AG20443 (cell line): ENCODE measurements at regions not wholly inside any gene's neighbourhood (a gene's known extent, or its start where the extent isn't known, plus 50 kb on each side); places are given as distances from the start of the nearest gene placed in this dataset.
A peak's percentile ranks its signal among the peaks of the same experiment; 100 is the strongest.
"Not testable (repeated sequence)": the region's sequence is repeated elsewhere in the genome, so short reads cannot be mapped to it uniquely, and the experiment has no call there.

Experiments used
- DNase-seq: peaks from one replicate; pipeline ENCODE4 v3.0.0; 2012; ENCODE audit warnings: low spot score, mixed read lengths

GRCh38 chr21:17738176-17738953, 80.8 kb downstream of the C21orf91 start:
- DNase-seq, result no peak

- no peak for DNase-seq
Observed at GRCh38 chr21:17736072-17736471, 83.1 kb downstream of the C21orf91 start.

GRCh38 chr21:17733209-17733608, 85.9 kb downstream of the C21orf91 start:
- DNase-seq, result no peak

GRCh38 chr21:17732306-17732705, 86.8 kb downstream of the C21orf91 start:
- no peak for DNase-seq

- no peak for DNase-seq
Observed at GRCh38 chr21:17731554-17731953, 87.6 kb downstream of the C21orf91 start.

- peak; percentile 26 for DNase-seq
Observed at GRCh38 chr21:17730782-17731181, 88.4 kb downstream of the C21orf91 start.

- no peak for DNase-seq
Observed at GRCh38 chr21:17729455-17729854, 89.7 kb downstream of the C21orf91 start.

- no peak for DNase-seq
Observed at GRCh38 chr21:17727361-17727760, 91.8 kb downstream of the C21orf91 start.

GRCh38 chr21:17726047-17726829, 92.9 kb downstream of the C21orf91 start:
- DNase-seq, result no peak

- no peak for DNase-seq
Observed at GRCh38 chr21:17725339-17725738, 93.8 kb downstream of the C21orf91 start.

GRCh38 chr21:17712887-17713286, 100.2 kb upstream of the BTG3 start:
- DNase-seq, result no peak

GRCh38 chr21:17711896-17712295, 99.2 kb upstream of the BTG3 start:
- no peak for DNase-seq

- DNase-seq, result no peak
Observed at GRCh38 chr21:17709266-17709611, 96.5 kb upstream of the BTG3 start.

- no peak for DNase-seq
Observed at GRCh38 chr21:17708522-17709265, 96.0 kb upstream of the BTG3 start.

GRCh38 chr21:17699524-17700189, 87.0 kb upstream of the BTG3 start:
- DNase-seq, result no peak

GRCh38 chr21:17697473-17697872, 84.8 kb upstream of the BTG3 start:
- DNase-seq, result no peak

GRCh38 chr21:17694416-17694815, 81.7 kb upstream of the BTG3 start:
- not testable (repeated sequence) for DNase-seq

GRCh38 chr21:17693801-17694200, 81.1 kb upstream of the BTG3 start:
- no peak for DNase-seq

- no peak for DNase-seq
Observed at GRCh38 chr21:17690078-17690494, 77.4 kb upstream of the BTG3 start.

- DNase-seq, result no peak
Observed at GRCh38 chr21:17688912-17689874, 76.5 kb upstream of the BTG3 start.

GRCh38 chr21:17682924-17683323, 70.2 kb upstream of the BTG3 start:
- no peak for DNase-seq
